ENCODE measurements at regions not wholly inside any gene's neighbourhood (a gene's known extent, or its start where the extent isn't known, plus 50 kb on each side); places are given as distances from the start of the nearest gene placed in this dataset.

- H3K4me3 ChIP-seq: no peak overlapping the region
- peaks cover 0 to 8% (median 0%) of the 10 kb centered on the region in 3 donors for H3K9me3 ChIP-seq
- peaks cover 0 to 9% of the 10 kb centered on the region in 2 donors for H3K27me3 ChIP-seq
- no peak overlapping the region for H3K27ac ChIP-seq
- intact Hi-C loops (cut with DNase I; ENCODE audit: low total_unique reads): no loop called here
- H3K4me1 ChIP-seq: no peaks in the 10 kb centered on the region
- TF ChIP-seq CTCF (IDR thresholded peaks at IDR 0.05): no peak
- H3K36me3 ChIP-seq: no peaks in the 10 kb centered on the region
- DNase-seq: no peak
Observed at GRCh38 chr7:26048663-26049062, 103.3 kb upstream of the NFE2L3 start.

GRCh38 chr7:26049081-26049480 is 102.9 kb upstream of the NFE2L3 start:
- H3K4me1 ChIP-seq: no peaks in the 10 kb centered on the region
- intact Hi-C loops (cut with DNase I; ENCODE audit: low total_unique reads): no loop called here
- no peak overlapping the region for H3K4me3 ChIP-seq
- H3K27me3 ChIP-seq: peaks cover 0 to 9% of the 10 kb centered on the region in 2 donors
- TF ChIP-seq CTCF (IDR thresholded peaks at IDR 0.05): no peak
- no peak overlapping the region for H3K27ac ChIP-seq
- H3K9me3 ChIP-seq: peaks cover 0 to 8% (median 0%) of the 10 kb centered on the region in 3 donors
- DNase-seq: no peak
- H3K36me3 ChIP-seq: no peaks in the 10 kb centered on the region

- Histone ChIP-seq H3K4me3 (no peak overlapping the region), H3K36me3 (no peaks in the 10 kb centered on the region), H3K27me3 (peaks cover 0 to 9% of the 10 kb centered on the region in 2 donors), H3K9me3 (peaks cover 0 to 8% (median 0%) of the 10 kb centered on the region in 3 donors), H3K4me1 (no peaks in the 10 kb centered on the region), H3K27ac (no peak overlapping the region)
- DNase-seq: no peak
- TF ChIP-seq CTCF (IDR thresholded peaks at IDR 0.05): no peak
- intact Hi-C loops (cut with DNase I; ENCODE audit: low total_unique reads): no loop called here
Observed at GRCh38 chr7:26051021-26051420, 101.0 kb upstream of the NFE2L3 start.

- TF ChIP-seq CTCF (IDR thresholded peaks at IDR 0.05): no peak
- Histone ChIP-seq H3K9me3 (peaks cover 0 to 8% (median 0%) of the 10 kb centered on the region in 3 donors), H3K27ac (no peak overlapping the region), H3K36me3 (no peaks in the 10 kb centered on the region), H3K4me1 (no peaks in the 10 kb centered on the region), H3K27me3 (peaks cover 0 to 9% of the 10 kb centered on the region in 2 donors), H3K4me3 (no peak overlapping the region)
- intact Hi-C loops (cut with DNase I; ENCODE audit: low total_unique reads): no loop called here
- DNase-seq: no peak
Observed at GRCh38 chr7:26052706-26053105, 99.3 kb upstream of the NFE2L3 start.

GRCh38 chr7:26054386-26054785 is 97.6 kb upstream of the NFE2L3 start:
- intact Hi-C loops (cut with DNase I; ENCODE audit: low total_unique reads): no loop called here
- peaks cover 0 to 8% (median 0%) of the 10 kb centered on the region in 3 donors for H3K9me3 ChIP-seq
- no peak for DNase-seq
- peaks cover 0 to 9% of the 10 kb centered on the region in 2 donors for H3K27me3 ChIP-seq
- TF ChIP-seq CTCF (IDR thresholded peaks at IDR 0.05): no peak
- H3K27ac ChIP-seq: no peak overlapping the region
- no peak overlapping the region for H3K4me3 ChIP-seq
- no peaks in the 10 kb centered on the region for H3K36me3 ChIP-seq
- H3K4me1 ChIP-seq: no peaks in the 10 kb centered on the region

- no peak for DNase-seq
- Histone ChIP-seq H3K9me3 (peaks cover 0 to 8% (median 0%) of the 10 kb centered on the region in 3 donors), H3K36me3 (no peaks in the 10 kb centered on the region), H3K27ac (no peak overlapping the region), H3K4me1 (no peaks in the 10 kb centered on the region), H3K4me3 (no peak overlapping the region), H3K27me3 (peaks cover 0 to 9% of the 10 kb centered on the region in 2 donors)
- no peak for TF ChIP-seq CTCF (IDR thresholded peaks at IDR 0.05)
- intact Hi-C loops (cut with DNase I; ENCODE audit: low total_unique reads): no loop called here
Observed at GRCh38 chr7:26055241-26055640, 96.8 kb upstream of the NFE2L3 start.
